SIG-M5 (cell line): ENCODE measurements at regions not wholly inside any gene's neighbourhood (a gene's known extent, or its start where the extent isn't known, plus 50 kb on each side); places are given as distances from the start of the nearest gene placed in this dataset.
"Not testable (repeated sequence)": the region's sequence is repeated elsewhere in the genome, so short reads cannot be mapped to it uniquely, and the experiment has no call there.

Source experiments
- DNase-seq: peaks from one replicate; lab custom pipeline; 2025; lab: John Stamatoyannopoulos, UW

DNA sequence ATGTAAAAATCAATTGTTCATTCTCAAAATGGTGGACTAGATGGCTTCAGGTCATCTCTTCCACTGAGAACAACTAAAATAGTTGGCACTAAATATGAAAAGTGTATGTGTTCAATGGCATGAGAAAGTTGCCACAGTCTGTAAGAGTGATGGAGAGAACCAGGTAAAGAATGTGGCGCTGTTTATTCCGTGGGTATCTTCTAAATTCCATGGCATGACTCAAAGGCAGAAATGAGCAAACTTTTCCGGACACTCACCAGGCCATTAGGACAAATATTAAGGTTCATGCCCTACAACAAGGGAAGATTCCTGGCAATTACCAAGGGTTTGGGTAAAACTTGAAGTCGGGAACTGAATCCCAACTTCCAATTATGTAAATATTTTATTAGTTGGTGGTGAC, 825.4 kb upstream of the CDH6 start:
- no peak for DNase-seq

GRCh38 chr5:30365031-30365430, 828.5 kb upstream of the CDH6 start:
- DNase-seq, result not testable (repeated sequence)

GRCh38 chr5:30357371-30357770, 836.1 kb upstream of the CDH6 start:
- DNase-seq, result no peak

DNA sequence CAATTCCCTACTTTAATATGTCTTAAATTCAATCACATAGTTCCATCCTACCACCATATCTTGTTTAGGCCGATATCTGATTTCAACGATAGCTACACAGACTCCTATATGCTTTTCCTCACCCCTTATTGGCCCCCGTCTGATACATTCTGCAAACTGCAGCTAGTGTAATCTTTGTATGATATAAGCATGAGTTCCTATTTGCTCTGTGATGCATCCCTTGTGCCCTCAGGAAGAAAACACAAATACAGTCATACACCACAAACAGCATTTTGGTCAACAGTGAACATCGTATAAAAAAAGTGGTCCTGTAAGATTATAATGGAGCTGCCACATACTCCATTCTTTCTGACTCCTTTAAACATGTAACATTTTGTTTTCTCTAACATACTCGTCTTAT, 837.8 kb upstream of the CDH6 start:
- no peak for DNase-seq

DNA sequence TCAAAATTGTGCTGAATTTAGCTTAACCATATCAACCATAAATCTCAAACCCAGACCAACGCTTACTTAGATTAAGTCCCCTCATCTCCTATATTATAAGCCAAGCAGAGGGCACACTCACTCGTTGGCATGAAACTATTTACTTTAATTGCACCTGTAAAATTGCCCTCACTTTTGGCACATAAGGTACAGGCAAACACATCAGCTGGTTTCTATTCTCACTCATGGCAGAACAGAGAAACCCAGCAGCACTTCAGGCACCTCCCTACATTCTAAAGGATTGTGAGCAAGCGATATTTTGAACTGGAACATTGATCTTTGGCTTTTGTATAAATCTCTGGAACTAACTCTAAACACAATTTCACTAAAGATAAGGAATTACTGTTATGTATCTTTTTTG, 845.6 kb upstream of the CDH6 start:
- no peak for DNase-seq

DNA sequence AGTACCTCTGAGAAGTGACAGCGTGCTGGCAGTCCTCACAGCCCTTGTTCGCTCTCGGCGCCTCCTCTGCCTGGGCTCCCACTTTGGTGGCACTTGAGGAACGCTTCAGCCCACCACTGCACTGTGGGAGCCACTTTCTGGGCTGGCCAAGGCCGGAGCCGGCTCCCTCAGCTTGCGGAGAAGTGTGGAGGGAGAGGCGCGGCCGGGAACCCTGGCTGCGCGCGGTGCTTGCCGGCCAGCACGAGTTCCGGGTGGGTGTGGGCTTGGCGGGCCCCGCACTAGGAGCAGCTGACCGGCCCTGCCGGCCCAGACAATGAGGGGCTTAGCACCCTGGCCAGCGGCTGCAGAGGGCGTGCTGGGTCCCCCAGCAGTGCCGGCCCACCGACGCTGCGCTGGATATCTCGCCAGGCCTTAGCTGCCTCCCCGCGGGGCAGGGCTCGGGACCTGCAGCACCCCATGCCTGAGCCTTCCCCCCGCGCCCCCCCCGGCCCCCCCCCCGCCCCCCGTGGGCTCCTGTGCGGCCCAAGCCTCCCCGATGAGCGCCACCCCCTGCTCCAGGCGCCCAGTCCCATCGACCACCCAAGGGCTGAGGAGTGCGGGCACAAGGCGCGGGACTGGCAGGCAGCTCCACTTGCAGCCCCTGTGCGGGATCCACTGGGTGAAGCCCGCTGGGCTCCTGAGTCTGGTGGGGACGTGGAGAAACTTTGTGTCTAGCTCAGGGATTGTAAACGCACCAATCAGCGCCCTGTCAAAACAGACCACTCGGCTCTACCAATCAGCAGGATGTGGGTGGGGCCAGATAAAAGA, 847.7 kb upstream of the CDH6 start:
- not testable (repeated sequence) for DNase-seq

DNA sequence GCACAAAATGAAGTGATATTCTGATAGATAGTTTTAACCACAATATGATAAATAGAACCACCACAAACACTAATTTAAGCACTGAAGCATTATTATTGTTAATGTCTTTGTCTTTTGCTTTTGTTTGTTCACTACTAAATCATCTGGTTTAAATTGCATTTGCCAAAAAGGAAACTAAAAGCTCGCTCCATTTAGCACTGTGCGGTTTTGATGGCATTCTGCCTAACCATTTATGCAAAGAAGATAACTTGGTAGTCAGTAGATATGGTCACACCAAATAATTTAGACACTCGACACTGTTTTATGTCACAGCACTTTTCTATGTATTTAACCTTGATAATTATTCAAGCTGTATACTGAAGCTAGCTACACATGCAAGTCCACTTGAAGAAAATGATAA, 849.8 kb upstream of the CDH6 start:
- no peak for DNase-seq

DNA sequence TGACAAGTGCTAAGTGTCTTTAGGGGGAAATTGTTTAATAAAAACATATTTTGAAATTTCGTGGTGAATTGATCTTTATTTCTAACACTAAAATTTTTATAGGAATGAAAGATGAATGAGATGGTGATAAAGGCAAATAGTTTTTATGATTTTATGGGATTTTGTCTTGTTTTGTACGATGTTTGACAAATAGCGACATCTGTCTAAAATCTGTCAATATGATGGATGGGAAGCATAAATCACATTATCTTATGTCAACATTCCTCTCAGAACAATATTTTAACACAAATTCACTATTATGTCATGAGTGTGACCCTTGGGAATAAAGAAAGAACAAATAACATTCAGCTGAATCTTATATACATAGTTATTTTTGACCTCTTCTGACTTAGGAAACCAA, 852.0 kb upstream of the CDH6 start:
- DNase-seq, result no peak

DNA sequence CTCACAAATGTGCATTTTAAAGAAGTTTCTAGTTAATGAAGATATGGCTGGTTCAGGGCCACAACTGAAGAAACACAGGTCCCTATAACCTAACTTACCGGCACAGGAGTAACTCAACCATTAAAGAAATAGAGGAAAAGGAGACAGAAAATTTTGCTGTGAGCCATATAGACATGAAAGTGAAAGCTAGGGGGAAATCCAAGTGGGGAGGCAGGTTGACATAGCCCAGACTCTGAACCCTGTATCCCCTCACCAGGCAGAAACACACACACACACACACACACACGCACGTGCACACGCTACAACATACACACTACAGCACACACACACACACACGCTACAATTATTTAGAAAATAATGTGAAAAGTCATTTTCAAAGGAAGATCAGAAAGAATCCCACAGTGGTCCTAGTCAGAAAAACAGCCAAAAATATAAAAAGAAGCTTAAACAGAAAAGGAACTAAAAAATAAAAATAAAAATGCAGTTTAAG, 856.4 kb upstream of the CDH6 start:
- no peak for DNase-seq

- no peak for DNase-seq
Measured at GRCh38 chr5:30331534-30331933, 862.0 kb upstream of the CDH6 start.

- no peak for DNase-seq
Measured at GRCh38 chr5:30325795-30326194, 867.7 kb upstream of the CDH6 start.

GRCh38 chr5:30324083-30324482, 869.4 kb upstream of the CDH6 start:
- DNase-seq, result no peak

DNA sequence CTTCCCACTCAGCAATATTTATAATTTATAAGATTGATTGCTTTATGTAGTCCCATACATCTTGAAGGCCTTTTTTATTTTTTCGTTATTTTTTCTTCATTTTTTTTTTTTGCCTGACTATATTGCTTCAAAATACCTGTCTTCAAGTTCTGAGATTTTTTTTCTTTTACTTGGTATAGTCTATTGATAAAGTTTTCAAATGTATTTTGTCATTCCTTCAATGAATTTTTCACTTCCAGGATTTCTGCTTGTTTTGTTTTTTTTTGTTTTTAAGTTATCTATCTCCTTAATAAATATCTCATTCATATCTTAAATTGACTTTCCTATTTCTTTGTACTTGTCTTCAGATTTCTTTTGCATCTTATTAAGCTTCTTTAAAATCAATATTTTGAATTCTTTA, 905.6 kb upstream of the CDH6 start:
- DNase-seq, result no peak

DNA sequence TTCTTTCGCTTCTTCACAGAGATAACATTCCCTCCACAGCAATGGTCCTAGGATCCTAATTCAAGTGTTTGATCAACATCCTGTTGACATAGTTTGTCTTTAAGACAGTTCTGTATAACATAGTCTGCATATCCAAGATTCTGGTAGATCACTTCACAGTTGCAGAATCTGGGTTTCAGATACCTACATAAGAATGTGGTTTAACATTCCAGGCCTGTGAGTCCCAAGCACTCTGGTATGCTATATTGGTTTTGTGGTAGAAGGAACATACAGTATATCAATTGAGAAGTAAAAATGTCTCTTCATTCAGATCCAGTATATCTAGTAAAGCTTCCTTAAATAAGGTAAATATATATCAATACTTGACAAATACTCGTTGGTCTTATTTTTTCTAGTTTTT, 914.2 kb upstream of the CDH6 start:
- no peak for DNase-seq

GRCh38 chr5:30267026-30267425, 926.5 kb upstream of the CDH6 start:
- no peak for DNase-seq

DNA sequence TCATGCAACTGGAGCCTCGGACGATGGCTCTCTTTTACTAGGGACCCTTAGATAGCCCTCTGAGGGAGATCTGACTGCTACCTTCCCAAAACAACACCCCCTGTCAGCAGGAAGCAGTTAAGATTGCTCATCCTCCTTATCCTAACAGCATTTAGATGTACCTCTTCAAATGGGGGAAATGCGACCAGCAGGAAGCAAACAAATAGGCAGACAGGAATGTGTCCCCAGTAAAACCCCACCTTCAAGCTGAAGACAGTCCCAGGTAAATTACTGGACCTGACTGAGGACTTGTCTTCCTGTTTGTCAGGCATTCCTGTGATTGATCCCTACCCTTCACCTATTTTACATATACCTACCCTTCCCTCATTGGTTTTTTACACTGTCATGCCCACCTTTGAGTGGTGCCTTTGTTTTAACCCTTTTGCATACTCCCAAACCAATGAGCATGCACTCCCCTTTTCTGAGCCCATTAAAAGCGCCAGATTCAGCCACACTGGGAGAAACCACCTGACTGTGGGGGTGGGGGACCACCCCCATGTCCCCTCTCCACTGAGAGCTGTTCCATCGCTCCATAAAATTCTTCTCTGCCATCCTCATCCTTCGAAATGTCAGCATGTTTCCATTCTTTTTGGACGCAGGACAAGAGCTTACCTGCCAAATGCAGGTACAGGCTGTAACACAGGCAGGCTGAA, 954.0 kb upstream of the CDH6 start:
- DNase-seq, result no peak

DNA sequence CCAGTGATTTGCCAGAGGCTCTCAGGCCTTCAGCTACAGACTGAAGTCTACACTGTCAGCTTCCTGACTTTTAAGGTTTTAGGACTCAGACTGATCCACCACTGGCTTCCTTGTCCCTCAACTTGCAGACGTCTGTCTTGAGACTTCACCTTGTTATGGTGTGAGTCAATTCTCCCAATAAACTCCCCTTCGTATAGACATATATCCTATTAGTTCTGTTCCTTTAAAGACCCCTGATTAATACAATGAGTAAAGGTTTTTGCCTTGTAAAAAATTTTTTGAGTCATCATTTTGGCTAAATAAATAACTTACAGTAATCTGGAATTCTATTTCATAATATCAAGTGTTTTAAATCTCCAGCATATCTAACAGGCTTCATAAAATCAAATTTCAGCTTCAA, 956.3 kb upstream of the CDH6 start:
- no peak for DNase-seq

GRCh38 chr5:30209755-30210154, 983.7 kb upstream of the CDH6 start:
- no peak for DNase-seq

- DNase-seq, result no peak
Measured at GRCh38 chr5:30197662-30198061, 995.8 kb upstream of the CDH6 start.

DNA sequence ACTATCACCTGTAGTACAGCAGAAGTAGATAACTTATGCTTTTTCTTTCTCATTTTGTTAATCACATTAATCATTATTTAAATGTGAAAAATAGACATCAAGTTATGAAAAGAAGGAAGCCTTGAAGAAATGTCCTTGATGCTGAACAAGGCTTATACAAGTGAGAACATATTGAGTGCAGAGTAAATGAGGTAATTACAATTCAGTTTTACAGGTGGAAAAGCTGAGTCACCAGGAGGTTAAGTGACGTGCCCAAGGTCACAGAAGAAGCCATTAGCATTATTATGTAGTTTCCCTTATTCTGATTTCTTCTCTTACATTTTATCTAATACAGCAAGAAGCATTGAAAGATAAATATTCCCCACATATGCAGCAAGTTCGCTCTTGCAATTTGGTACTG, 998.5 kb upstream of the CDH6 start:
- DNase-seq, result no peak

GRCh38 chr5:30194595-30194994, 998.9 kb upstream of the CDH6 start:
- DNase-seq, result no peak

DNA sequence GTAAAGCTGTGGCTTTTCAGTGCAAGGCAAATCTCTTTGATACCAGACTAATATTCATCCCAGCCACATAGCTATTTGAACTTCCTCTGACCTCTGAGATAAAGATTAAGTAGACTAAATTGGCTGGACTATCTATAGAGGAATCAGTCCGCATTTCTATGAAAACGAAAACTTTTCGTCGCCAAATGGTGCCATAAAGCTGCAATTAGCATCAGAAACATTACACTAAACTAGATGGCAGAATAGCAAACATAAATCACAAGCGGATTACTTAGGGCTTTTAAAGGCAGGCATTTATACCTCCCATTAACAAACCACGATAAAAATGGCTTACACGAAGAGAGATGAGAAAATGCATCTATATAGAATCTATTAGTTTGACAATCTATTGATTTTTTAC, 1009.7 kb upstream of the CDH6 start:
- no peak for DNase-seq

DNA sequence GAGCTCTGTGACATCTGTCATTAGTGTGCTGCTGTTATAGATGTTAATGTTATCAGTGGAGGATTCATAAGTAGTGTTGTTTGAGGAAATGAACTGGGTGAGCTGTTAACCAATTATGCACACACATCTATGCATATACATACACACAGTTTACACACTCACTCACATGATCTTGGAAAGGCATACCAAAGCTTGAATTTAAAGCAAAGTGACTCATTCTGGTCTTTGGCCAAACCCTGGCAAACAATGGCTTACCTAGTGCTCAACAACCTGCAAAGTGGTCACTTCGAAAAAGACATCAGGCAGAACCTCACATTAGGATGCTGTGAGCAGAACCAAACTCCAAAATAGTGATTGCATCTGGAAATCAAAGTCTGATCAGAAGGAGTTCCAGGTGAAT, 1037.3 kb upstream of the CDH6 start:
- DNase-seq, result no peak

- no peak for DNase-seq
Measured at GRCh38 chr5:30152431-30152830, 1041.1 kb upstream of the CDH6 start.
